Activated CD4-positive, CD25-positive, alpha-beta regulatory T cell treated with anti-CD3 and anti-CD28 coated beads, Interleukin-2, amount 50 U/mL, for 72 hours (primary cell): ENCODE measurements at regions not wholly inside any gene's neighbourhood (a gene's known extent, or its start where the extent isn't known, plus 50 kb on each side); places are given as distances from the start of the nearest gene placed in this dataset.

Source experiments
- DNase-seq: peaks from one replicate; pipeline ENCODE4 v3.0.0; 2021

DNA sequence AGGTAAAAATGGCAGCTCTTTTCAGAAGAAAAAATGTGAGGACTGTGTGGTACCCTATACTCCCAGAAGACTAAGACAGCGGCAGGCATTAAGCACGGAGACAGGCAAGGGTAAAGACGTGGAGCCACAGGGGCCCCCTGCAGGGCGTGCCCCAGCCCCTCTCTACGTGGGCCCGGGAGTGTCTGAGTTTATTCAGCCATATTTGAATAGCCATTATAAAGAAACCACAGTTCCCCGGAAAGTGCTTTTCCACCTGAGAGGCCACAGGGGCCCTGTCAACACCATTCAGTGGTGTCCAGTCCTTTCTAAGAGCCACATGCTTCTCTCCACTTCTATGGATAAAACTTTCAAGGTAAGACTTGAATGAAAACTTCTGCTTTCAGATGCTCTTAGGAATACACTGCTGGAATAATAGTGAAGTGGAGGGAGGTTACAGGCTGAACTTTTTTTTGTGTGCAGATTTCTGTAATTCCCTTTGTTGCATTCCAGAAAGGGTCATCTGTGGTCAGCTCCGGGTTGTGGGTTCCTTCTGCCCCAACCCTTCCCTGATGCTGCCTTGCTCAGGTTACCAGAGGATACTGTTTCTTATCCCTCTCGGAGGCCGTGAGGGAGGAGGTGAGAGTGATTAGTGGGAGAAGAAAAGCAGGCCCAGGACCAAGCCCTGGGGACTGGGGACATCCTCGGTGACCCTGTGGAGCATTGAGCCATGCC lies 58.4 kb downstream of the SLC25A47 start:
- DNase-seq, result no peak

DNA sequence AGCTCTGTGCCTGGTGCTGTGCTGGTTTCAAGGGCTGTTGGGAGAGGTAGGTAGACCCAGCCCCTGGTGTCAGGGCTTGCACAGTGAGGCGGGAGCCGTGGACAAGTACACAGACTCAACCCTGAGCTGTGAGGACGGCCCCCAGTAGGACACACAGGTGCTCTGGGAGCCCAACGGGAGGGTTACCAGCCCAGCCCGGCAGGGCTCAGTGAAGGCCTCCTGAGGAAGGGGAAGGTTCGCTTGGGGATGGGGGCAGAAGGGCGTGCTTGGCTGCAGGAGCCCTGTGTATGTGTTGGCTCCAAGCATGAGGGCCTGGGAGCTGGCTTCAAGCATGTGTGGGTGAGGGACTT lies 58.9 kb downstream of the SLC25A47 start:
- DNase-seq, result no peak

DNA sequence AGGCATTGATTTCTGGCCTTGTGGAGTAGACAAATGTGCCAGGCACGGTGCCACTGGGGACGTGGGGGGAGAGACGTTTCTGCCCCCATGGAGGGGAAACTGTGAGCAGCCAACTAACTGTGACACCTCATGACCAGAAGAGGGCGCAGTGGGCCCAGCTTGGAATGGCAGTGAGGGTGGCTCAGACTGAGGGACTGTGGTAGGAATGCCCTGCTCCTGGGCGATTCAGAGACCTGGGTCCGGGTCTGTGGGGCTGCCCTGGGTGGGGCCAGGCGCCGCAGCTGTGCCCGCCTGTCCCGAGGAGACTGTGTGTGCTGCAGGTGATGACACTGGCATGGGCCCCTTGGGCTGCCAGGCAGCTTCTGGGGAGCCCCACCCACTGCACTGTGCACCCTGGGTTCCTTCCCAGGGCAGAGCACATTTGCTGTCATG lies 60.6 kb downstream of the SLC25A47 start:
- peak; percentile 66 for DNase-seq

DNA sequence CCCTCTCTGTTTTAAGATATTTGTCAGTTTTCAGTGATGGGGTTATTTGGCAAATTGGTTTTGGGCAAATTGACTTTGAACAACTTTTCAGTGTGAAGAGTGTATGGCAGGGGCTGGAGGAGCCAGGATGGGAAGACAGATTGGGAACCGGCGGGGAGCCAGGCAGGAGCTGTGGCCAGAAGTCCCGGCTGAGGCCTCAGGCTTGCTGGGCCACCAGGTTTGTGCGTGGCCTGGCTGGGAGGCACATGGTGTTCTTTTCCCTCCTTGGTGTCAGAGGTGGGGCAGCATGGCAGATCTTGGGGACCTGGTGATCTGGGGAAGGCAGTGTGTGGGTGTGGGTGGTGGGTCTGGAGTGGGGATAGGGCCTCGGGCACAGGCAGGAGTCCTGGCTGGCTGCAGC lies 61.1 kb downstream of the SLC25A47 start:
- DNase-seq, result no peak

DNA sequence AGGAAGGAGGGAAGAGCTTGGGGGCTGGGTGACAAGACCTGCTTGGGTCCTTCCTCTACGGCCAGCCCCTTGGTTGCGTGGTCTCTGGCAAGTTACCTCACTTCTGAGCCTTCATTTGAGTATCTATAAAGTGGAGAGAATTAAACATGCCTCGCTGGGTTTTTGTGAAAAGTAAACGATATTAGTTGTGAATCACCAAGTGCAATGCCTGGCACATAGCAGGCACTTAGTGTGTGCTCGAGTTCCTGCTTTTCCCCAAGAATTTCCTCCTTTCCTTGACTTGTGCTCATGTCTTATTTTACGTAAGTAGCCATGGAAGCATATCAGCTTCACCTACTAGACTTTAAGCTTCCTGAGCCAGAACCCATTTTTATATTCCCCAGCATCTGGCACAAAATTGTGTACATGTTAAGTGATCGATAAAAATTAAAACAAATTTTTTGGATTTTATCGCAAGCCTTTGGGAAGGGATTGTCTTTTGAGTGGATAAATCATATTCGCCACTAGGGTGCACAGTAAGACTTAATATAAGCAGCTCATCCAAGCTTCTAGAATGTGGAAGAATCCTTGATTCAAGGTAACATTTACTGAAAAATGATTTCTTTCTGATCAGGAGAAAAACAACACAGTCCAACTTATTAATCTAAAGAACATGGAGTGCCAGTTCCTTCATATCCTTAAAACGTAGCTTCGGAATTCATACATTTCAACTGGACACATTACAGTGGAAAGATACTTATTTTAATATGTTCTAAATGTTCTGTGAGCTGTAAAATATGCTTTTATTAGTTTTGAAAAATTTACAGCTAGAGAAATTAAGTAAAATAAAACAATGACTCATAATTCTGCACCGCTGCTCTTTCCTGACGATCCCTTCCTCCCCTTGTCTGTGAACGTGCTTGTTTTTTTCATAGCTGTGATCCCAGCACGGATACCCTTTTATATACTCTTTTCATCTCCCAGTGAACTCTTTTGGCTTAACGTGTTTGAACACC lies 62.0 kb downstream of the SLC25A47 start:
- no peak for DNase-seq

DNA sequence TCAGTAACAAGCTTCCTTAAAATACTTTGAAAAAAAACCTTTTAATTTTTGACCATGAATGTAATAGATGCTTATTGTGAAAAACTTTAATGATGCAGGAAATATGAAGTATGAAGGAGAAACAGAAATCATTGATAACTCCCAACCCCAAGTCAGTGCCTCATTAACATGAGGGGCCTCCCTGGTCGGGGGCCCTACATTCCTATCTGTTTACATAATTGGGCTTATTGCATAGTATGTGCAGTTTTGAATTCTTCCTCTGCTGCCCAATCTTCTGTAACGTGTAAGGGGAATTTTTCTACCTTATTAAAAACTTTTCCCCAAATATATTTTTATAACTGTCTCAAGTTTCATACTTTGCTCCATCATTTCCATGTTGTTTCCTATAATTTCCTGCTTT lies 63.0 kb downstream of the SLC25A47 start:
- no peak for DNase-seq

DNA sequence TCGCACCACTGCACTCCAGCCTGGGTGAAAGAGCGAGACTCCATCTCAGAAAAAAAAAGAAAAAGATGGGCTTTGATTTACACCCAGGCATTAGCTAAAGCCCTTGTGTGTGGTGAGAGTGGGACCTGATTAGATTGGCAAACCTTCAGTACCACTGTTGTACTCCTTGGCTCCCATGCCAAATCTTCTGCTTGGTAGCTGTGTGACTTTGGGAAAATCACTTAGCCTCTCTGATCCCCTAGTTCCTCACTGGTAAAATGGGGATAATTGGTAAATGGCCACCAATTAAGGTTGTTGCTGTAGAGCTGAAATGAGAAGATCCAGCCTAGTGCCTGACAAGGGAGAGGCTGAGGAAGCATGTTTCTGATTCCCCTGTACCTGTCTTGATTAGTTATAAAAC lies 63.7 kb downstream of the SLC25A47 start:
- no peak for DNase-seq

DNA sequence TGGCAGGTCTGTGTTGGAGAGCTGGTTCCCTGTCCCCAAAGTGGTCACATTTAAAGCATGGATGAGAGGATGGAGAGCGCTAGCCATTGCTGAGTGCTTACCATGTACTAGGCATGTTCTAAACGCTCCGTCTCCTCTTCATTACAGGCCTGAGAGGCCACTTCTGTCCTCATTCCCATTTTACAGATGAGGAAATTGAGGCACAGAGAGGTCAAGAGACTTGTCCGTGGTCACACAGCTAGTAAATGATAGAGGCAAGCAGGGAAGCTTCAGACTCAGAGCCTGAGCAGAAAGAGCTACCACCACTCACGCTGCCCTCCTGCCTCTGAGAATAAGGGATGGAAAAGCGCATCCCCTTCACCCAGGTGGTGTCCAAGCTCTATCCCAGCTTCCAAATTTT lies 64.3 kb downstream of the SLC25A47 start:
- no peak for DNase-seq

DNA sequence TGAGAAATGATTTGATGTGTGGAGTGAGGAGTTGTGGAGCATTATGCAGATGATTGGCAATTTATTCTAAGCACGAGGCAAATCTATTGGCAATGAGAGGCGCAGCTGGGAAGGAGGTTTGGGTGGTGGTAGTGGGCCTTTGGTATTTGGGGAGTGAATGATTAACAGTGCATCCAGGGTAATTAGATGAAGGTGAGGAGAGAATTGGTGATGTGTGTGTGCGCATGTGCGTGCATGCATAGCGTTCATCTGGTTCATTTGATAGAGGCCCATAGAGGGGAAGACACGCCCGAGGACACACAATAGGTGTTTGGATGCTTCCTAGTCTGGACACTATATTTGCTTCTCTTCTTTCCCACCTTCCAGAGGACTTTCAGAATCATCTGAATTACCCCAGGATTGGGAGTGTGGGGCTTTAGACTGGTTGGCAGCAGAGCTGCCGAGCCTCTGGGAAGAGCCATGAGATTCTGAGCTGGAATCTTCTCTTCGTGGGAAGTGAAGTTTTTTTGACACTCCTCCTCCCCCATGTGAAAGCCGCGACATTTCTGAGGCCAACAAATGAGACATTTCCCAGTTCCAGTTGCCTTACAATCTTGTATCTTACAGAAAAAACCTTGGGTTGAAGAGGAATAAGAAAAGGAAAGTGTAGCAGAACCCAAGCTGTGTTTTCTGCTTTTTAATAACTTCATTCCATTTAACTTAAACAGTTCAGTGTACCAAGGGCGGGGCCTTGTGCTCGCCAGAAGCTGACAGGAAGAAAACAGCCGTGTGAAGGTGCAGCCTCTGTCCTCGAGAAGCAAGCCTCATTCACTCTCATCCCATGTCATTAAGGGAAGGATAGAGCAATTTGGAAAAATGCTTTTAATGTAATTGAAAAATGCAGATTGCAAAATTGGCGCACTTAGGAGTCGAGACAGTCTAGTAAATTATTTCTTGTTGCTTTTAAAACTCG lies 65.2 kb downstream of the SLC25A47 start:
- no peak for DNase-seq

DNA sequence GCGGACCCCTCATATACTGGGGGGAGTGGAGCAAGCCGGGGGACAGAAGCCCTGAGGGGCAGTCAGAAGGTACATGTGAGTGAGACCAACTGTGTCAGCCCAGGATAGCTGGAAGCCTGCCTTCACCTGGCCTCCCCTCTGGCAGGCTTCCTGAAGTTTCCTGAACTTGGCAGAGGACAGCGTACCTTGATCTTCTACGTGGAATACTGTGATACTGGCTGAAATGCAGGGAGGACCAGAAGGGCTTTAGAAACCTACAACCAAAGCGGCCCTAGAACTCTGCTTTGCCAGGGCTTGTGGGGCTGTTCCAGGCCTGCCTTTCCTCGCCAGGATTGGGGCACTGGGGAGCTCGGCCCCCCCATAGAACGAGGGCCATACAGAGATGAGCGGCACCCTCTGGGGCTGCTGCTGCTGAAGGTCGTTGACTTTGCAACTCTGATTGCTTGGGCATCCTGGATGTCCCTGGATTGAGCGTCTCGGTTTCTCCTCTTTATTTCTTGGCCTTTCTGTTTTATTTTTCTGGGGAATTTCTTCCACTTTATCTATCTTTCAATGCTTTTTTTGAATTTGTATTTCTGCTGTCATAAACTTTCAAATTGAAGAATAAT lies 66.5 kb downstream of the SLC25A47 start:
- no peak for DNase-seq

DNA sequence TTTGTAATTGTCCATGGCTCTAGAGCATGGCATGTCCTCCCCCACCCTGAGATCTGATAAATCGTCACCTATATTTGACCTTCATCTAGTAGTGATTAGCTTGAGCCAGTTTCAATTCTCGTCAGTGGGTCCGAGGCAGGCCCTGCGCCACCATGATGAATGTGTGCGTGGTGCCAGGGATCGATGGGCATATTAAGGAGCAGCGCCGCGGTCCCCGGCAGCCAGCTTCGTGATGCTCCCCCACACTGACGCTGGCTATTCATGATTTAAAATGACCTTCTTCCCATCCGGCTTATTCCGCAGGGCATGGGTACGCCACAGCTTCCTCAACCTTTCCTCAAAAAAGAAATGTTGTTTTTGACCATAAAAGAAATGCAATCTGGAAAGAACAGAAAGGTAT lies 68.0 kb downstream of the SLC25A47 start:
- no peak for DNase-seq

DNA sequence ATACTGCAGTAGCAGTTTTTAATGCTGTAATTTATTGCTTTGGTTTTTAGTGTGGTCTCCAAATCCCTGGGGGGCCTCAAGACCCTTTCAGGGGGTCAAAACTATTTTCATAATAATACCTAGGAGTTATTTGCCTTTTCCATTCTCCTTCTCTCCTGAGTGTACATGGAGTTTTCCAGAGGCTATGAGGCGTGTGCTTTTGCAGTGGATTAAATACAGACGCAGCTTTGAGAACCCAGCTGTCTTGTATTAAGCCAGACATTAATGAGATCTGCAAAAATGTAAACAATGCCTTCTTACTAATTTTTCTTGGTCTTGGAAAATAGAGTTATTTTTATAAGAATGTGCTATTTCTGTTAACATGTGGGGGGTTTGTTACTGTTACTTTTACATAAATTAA lies 68.6 kb downstream of the SLC25A47 start:
- no peak for DNase-seq

DNA sequence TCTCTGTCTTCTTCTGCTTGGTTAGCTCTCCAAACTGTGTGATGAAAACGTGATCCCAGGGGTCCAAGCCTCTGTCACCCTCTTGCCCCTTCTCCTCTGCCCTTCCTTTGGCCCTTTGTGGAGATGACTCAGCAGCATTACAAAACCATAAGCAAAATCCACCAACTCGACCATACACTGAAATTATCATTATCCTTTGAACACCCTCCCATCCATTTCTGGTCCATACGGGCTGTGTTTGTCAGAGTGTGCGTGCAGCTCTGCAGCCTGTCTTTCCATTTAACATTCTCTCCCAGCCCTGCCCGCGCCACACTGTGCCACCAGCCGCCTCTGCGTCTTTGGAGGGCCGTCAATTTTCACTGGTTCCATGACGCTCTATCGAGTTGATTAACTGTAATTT lies 69.2 kb downstream of the SLC25A47 start:
- no peak for DNase-seq

DNA sequence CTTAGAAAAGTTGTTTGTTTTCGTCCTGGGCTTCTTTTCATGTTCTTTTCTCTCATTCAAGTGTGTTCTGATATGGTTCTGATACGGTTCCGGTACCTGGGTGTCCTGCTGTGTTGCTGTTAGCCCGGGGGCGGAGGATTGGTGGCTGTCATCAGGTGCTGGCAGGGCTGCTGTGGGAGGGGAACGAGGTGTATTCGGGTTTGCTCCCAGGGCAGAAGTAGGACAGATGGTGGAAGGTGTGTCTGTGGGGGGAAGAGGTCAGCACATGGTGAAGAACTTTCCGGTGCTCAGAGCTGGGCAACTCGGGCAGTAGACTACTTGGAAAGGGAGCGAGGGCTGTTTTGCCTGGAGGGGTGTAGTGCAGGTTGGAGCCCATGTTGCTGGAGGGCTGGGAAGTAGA lies 70.2 kb downstream of the SLC25A47 start:
- no peak for DNase-seq

DNA sequence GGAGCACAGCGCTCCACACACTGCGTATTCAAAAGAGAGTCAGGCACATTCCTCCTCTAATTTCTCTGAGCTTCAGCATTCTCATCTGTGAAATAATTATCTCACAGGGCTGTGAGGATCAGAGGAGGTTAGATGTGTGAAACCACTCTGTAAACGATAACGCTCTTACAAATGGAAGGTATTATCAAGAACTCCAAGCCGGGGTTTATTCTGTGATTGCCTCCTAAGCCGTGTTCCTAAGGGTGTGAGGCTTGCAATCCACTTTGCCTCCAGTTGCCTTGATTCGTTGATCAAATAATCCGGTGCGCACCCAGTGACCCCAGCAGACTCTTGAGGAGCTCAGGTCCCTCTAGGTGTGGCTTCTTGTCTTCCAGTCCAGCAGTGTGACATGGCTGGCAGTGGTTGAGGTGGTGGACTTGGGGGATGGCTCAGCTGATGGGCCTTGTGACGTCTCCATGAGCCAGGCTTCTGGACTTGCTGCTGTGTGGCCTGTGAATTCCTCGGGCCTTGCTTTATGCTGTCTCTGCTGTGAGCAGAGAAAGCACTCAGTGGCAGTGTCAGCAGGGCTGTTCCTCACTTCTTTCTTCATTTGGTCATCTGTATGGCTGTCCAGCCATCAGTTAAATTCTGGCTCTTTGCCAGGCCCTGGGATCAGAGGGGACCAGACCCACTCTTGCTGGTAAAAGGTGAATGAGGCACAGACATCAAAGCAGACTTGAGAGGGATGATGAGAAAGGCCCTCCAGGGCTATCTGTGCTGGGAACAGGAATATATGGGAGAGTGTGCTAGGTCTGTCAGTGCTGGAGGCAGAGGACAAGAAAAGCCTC lies 71.0 kb downstream of the SLC25A47 start:
- no peak for DNase-seq

DNA sequence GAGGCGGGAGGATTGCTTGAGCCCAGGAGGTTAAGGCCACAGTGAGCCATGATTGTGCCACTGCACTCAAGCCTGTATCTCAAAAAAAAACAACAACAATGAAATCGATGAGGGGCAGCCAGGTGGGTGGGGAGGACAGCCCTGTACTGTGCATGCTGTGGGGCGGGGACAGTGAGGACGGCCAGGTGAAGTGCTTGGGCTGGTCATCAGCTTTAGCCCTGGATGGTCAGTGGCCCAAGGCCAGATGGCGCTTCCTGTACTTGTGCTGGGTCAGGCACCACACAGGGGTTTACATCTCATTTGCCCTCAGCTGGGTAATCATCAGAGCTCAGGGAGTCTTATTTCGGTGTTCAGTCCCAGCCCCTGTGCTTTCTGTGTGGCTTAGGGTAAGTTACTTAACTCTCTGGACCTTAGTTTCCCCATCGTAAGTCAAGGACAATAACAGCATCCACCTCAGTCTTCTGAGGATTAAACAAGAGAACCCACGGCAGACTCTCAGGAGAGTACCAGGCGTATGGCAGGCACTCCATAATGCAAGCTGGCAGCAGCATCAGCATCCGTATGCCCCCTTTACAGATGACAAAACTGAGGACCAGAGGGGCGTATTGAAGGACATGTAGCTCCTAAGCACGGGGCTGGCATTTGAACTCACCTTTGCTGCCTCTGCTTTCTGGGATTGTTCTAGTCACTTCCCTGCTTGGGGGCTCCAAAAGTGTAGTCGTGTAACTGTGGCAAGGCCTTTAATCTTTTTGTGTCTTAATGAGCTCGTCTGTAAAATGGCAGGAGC lies 71.9 kb downstream of the SLC25A47 start:
- no peak for DNase-seq

DNA sequence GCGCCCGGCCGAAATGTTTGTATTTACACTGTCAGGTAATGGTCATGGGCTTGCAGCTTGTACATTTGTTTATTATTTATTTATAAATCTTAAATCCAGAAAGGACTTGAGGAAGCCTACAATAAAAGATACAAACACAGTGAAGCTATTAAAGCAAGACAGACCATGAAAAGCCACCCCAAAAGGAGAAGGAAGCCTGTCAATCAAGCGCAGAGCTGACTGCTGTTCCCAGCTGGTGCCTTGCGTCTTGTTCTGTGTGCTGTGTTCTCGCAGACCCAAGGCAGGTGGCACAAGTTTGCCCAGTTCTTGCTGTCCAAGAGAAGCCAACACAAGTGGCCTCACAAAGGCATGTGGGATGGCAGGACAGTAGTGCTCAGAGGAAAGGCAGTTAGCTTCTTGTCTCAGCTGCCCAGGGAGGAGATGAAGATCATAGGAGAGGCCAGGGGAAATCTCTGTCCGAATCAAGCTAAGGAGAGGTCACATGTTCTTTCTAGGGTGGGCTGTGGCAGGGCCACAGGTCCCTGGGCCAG lies 73.2 kb downstream of the SLC25A47 start:
- no peak for DNase-seq

DNA sequence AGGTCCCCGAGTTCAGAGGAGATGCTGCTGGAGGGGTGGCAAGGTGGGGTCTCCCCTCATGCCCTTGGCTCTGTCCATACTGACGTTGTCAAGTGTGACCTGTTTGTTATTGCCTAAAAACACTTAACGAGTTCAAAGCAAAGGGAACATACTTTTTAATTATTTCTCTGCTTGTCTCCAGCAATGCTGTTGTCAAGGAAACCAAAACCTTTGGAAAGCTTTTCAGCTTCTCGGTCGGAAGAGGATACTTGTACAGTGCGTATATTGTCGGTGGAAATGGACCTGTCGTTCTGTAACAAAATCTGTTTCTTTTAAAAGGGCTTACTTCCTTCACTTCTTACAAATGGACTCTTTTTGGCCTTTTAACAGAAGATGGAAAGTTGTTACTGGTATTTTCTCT lies 73.9 kb downstream of the SLC25A47 start:
- DNase-seq, result no peak

DNA sequence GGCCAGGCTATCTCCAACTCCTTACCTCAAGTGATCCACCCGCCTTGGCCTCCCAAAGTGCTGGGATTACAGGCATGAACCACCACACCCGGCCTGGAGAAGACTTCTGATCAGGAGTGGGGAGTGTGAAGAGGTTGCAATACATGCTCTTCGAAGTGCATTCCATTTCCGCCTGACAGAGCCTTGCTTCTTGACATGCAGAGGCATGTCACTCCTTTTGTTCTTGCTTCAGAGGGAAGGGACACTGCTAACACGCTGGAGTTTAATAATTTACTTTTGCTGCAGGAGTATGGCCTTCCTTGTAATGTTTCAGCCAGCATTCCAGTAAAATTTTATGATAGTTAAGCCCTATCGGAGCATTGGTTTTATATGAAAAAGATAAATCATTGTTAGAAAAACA lies 74.9 kb downstream of the SLC25A47 start:
- DNase-seq, result no peak

DNA sequence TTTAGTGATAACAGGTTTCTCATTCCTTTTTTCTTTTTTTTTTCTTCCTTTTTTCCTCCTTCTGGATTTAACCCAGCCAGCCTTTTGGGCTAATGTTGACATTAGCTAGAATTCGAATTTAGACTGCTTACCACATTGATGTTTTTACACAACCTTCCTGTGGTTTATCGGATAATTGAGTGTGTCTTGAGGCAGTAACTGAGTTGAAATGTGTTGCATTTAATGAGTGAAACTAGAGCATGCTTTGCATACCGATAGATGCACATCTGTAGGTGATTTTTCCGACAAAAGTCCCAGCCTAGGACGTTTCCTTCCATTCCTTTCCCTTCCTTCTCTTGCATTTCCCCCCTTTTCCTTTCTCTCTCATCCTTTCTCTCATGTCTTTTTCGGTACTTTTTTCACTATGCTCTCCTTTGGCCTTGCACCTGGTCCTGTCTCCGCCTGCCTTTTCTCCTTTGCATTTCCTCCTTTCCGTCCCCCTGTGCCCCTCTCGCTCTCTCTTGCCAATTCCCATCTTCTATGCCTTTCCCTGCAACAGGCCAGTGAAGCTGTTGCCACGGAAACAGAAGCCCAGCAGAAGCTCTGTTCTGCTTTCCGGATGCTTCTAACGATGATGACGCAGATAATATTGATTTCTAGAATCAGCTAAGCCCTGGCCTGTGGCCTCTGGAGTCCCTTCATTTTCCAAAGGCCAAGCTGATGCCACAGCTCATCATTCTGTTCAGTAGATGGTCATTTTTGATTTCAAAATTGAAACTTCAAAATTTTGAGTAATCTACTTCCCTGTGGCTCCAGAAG lies 76.1 kb downstream of the SLC25A47 start:
- DNase-seq, result no peak
